SK-N-MC (cell line): ENCODE measurements at regions not wholly inside any gene's neighbourhood (a gene's known extent, or its start where the extent isn't known, plus 50 kb on each side); places are given as distances from the start of the nearest gene placed in this dataset.
"Not testable (repeated sequence)": the region's sequence is repeated elsewhere in the genome, so short reads cannot be mapped to it uniquely, and the experiment has no call there.

ENCODE experiments used
- DNase-seq: peaks from one replicate; pipeline ENCODE4 v3.0.0-alpha.2; 2011; ENCODE audit warnings: low read depth, low spot score
- H3K27ac ChIP-seq: fragments of 200-600 bp; sonication (generic); 2 replicates; pipeline ENCODE4 v1.5.1; 2016; ENCODE audit warnings: mixed run types
- H3K36me3 ChIP-seq: fragments of 200-600 bp; sonication (generic); 2 replicates; pipeline ENCODE4 v1.6.1; 2017; ENCODE audit warnings: antibody characterized with exemption, low read length, mixed read lengths; ENCODE audit not compliant: insufficient read depth
- H3K4me3 ChIP-seq: fragments of 200-600 bp; sonication (generic); 2 replicates; pipeline ENCODE4 v1.5.1; 2016
- H3K9ac ChIP-seq: fragments of 200-600 bp; sonication (generic); 2 replicates; pipeline ENCODE4 v1.8.0; 2017; ENCODE audit warnings: mixed run types, mixed read lengths; ENCODE audit not compliant: insufficient read length
- H3K9me3 ChIP-seq: fragments of 200-600 bp; sonication (generic); 2 replicates; pipeline ENCODE4 v1.6.1; 2017; ENCODE audit warnings: low read depth, mild to moderate bottlenecking, antibody characterized with exemption, low read length, moderate library complexity, mixed read lengths
- EZH2 ChIP-seq: fragments of 200-600 bp; sonication (generic); IDR thresholded peaks from one replicate; pipeline ENCODE4 v1.6.1; 2017; ENCODE audit warnings: antibody characterized with exemption
- FOXP2 ChIP-seq: optimal IDR thresholded peaks from 2 replicates; pipeline ENCODE3; 2011; ENCODE audit warnings: mild to moderate bottlenecking, moderate library complexity; ENCODE audit not compliant: insufficient read depth; ENCODE audit errors: extremely low read length, control extremely low read depth
- POLR2AphosphoS5 ChIP-seq: IDR thresholded peaks from 2 replicates; pipeline ENCODE4 v1.6.1; 2012; ENCODE audit warnings: mild to moderate bottlenecking, low read depth, low read length, borderline replicate concordance

DNA sequence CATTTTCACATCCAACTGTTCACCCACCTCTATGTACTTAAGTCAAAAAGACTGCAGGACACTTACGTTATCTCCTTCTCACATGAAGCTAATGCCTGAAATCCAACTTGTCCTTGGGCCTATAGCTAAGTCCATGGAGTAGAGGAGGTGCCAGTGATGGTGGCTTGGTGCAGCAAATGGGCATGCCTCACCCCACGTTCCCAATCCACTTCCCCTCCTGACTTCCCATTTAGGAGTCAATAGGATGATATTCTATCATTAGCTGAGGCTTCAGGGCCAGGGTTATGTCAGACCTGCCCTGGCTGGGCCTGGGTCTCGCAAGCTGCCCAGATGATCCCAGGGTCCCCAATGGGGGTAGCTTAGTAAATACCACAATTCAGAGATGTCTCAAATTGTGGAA, 410.4 kb downstream of the MAFB start:
- no peak for DNase-seq
- Histone ChIP-seq H3K9me3 (no peaks in the 10 kb centered on the region), H3K9ac (no peak overlapping the region), H3K27ac (peak overlapping the region; percentile 97), H3K36me3 (no peaks in the 10 kb centered on the region), H3K4me3 (no peak overlapping the region)
- TF ChIP-seq EZH2: no peak
- no peak for TF ChIP-seq FOXP2
- no peak for TF ChIP-seq POLR2AphosphoS5

DNA sequence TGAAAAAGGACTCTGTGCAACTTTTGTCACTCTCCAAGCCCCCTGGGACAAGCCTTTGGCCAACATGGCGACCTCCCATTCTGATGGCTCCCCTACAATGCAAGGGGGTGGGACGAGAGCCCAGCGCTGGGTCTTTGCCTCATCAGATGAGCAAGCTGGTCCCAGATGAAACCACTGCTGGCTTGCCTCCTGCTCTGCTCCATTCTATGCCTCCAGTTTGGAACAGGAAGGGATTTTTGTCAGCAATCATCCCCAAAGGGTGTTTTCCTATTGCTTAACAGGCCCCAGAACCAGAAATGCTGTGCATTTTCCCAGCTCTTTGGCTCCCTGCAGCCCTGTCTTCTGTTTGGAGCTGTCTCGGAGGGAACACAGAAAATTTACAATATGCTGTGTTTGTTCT, 412.7 kb downstream of the MAFB start:
- peak; percentile 47 for DNase-seq
- Histone ChIP-seq H3K27ac (peak overlapping the region; percentile 85), H3K9ac (no peak overlapping the region), H3K9me3 (no peaks in the 10 kb centered on the region), H3K4me3 (no peak overlapping the region), H3K36me3 (no peaks in the 10 kb centered on the region)
- TF ChIP-seq POLR2AphosphoS5 (no peak), FOXP2 (no peak), EZH2 (no peak)

DNA sequence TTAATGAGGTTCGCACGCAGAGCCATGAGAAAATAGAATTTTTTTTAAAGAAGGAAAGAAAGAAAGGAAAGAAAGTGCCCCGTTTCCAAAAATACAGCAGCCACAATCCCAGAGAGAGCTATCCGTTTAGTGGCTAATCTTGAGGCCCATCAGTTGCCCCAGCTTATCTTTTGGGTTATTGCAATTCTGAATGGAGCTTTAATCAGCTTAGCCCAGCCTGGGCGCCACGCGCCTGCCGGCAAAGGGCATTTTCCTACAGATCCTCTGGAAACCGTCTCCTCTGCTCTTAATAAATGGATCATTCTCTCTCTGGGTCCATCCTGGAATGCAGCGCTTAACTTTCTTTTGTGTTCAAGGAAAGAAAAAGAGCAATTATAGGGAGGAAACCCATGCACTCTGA, 413.3 kb downstream of the MAFB start:
- Histone ChIP-seq H3K36me3 (no peaks in the 10 kb centered on the region), H3K9ac (no peak overlapping the region), H3K9me3 (no peaks in the 10 kb centered on the region), H3K27ac (peak overlapping the region; percentile 85; the same call in 1 of the 2 replicates), H3K4me3 (no peak overlapping the region)
- DNase-seq: no peak
- TF ChIP-seq FOXP2 (no peak), EZH2 (no peak), POLR2AphosphoS5 (no peak)

GRCh38 chr20:40274912-40275533, 414.0 kb downstream of the MAFB start:
- TF ChIP-seq FOXP2 (no peak), POLR2AphosphoS5 (no peak), EZH2 (no peak)
- Histone ChIP-seq H3K4me3 (no peak overlapping the region), H3K27ac (peak overlapping the region; percentile 85; the same call in 1 of the 2 replicates), H3K9ac (no peak overlapping the region), H3K9me3 (no peaks in the 10 kb centered on the region), H3K36me3 (no peaks in the 10 kb centered on the region)
- no peak for DNase-seq

DNA sequence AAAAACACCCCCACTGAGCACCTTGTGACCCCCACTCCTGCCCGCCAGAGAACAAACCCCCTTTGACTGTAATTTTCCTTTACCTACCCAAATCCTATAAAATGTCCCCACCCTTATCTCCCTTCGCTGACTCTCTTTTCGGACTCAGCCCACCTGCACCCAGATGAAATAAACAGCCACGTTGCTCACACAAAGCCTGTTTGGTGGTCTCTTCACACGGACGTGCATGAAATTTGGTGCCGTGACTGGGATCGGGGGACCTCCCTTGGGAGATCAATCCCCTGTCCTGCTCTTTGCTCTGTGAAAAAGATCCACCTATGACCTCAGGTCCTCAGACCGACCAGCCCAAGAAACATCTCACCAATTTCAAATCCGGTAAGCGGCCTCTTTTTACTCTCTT, 419.8 kb downstream of the MAFB start:
- DNase-seq, H3K9me3 ChIP-seq, H3K4me3 ChIP-seq, H3K9ac ChIP-seq, H3K27ac ChIP-seq, H3K36me3 ChIP-seq: not testable (repeated sequence)

DNA sequence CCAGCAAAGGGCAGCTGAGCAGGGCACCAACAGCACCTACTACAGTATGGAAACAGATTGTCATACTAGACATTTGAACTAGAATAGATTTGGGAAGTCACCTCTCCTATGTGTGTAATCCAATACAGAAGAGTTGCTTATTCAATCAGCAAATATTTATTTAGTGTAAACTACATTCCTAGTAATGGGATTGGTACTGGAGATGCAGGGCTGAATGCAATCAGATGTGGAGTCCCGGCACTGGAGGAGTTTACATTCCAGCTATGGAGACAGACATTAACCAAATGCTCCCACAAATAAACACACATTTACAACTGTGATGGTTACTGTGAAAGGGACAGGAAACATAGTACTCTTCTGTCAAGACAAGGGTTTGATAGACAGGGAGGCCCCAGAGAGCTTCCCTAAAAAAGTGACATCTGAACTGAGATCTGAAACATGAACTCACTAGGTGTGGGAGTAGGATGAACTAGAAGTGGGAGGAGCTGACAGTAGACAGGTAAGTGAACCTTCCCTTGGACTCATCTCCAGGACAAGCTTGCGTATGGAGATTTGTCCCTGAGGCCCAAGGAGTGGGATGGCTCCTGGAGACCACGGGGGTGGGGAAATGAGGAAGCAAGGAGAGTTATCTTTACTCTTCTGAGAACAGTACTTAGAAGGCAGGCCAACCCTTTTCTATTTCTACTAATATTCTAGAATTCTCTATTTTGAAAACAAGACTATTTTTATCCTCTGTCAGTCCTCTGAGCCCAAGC, 420.5 kb downstream of the MAFB start:
- TF ChIP-seq FOXP2 (no peak), POLR2AphosphoS5 (no peak), EZH2 (no peak)
- no peak overlapping the region for H3K9ac ChIP-seq

DNA sequence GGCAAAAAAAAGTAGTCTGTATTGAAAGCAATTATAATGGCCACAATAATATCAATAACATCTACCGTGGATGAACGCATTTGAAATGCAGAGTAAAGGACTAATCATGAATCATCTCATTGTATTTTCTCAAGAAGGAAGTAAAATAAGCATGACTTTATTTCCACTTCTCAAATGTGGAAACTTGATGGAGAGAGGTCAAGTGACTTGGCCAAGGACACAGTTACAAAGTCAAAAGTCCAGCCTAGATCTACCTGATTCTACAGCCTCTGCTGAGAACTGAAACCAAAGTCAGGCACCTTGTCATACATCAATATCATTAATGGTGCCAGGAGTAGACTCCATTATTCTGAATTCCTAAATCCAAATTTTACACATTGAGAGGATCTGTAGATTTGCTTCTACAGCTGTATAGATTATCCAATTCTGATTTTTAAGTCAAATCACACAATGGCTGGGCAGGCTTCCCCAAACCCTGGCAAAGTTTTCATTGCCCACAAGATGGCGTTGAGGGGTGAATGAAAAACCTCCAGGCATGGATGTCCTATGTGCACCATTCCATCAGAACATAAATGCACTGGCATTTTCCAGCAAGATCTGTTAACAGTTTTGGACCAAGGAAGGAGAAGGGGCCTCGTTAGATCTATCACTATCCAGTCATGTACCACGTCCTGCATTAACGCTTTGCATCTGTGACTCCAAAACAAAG, 423.1 kb downstream of the MAFB start:
- Histone ChIP-seq H3K9ac (no peak overlapping the region), H3K36me3 (no peaks in the 10 kb centered on the region), H3K27ac (no peak overlapping the region), H3K9me3 (no peaks in the 10 kb centered on the region), H3K4me3 (no peak overlapping the region)
- no peak for TF ChIP-seq FOXP2
- TF ChIP-seq POLR2AphosphoS5: no peak
- no peak for TF ChIP-seq EZH2
- no peak for DNase-seq

More for the DNA sequence above, 420.5 kb downstream of the MAFB start:
- H3K9me3 ChIP-seq: no peaks in the 10 kb centered on the region
- DNase-seq: no peak
- no peaks in the 10 kb centered on the region for H3K36me3 ChIP-seq
- H3K4me3 ChIP-seq: no peak overlapping the region
- no peak overlapping the region for H3K27ac ChIP-seq

DNA sequence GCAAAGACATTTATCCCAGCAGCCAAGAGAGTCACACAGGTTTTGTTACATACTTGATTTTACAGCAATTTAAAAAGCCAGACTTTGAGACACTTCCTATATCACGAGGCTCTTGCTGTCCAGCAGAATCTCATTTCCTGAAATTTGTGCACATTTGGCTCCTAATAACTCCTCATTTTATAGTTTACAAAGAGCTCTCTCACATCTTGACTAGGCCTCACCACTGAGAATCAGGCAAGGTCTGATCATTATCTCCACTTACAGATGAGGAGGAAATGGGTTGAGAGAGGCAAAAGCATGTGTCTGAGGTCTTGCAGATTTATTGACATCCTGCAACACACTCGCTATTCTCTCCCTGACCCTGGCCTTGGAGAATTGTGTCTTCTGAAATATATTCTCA, 426.8 kb downstream of the MAFB start:
- no peaks in the 10 kb centered on the region for H3K9me3 ChIP-seq
- no peaks in the 10 kb centered on the region for H3K36me3 ChIP-seq
- TF ChIP-seq FOXP2 (no peak), POLR2AphosphoS5 (no peak), EZH2 (no peak)
- H3K4me3 ChIP-seq: no peak overlapping the region
- peak overlapping the region; percentile 14 for H3K9ac ChIP-seq
- H3K27ac ChIP-seq: peak overlapping the region; percentile 84
- no peak for DNase-seq

GRCh38 chr20:40258931-40259330, 430.1 kb downstream of the MAFB start:
- no peak overlapping the region for H3K9ac ChIP-seq
- H3K9me3 ChIP-seq: no peaks in the 10 kb centered on the region; the same call in 1 of the 2 replicates
- no peaks in the 10 kb centered on the region for H3K36me3 ChIP-seq
- H3K4me3 ChIP-seq: no peak overlapping the region
- no peak for DNase-seq
- H3K27ac ChIP-seq: no peak overlapping the region
- TF ChIP-seq POLR2AphosphoS5: no peak
- no peak for TF ChIP-seq FOXP2
- no peak for TF ChIP-seq EZH2
